ENCODE measurements at regions not wholly inside any gene's neighbourhood (a gene's known extent, or its start where the extent isn't known, plus 50 kb on each side); places are given as distances from the start of the nearest gene placed in this dataset.
"Not testable (repeated sequence)": the region's sequence is repeated elsewhere in the genome, so short reads cannot be mapped to it uniquely, and the experiment has no call there.

GRCh38 chr2:23023722-23024121, 361.3 kb upstream of the KLHL29 start:
- no peak for DNase-seq

- DNase-seq = no peak
These were observed 358.3 kb upstream of the KLHL29 start for GRCh38 chr2:23026671-23027070.

- no peak for DNase-seq
These were observed 357.6 kb upstream of the KLHL29 start for GRCh38 chr2:23027396-23027795.

- no peak for DNase-seq
These were observed 356.9 kb upstream of the KLHL29 start for GRCh38 chr2:23028106-23028505.

GRCh38 chr2:23029111-23029510, 355.9 kb upstream of the KLHL29 start:
- no peak for DNase-seq

GRCh38 chr2:23029951-23030350, 355.0 kb upstream of the KLHL29 start:
- DNase-seq = no peak

- DNase-seq = no peak
These were observed 350.0 kb upstream of the KLHL29 start for GRCh38 chr2:23034996-23035395.

- no peak for DNase-seq
These were observed 348.4 kb upstream of the KLHL29 start for GRCh38 chr2:23036629-23037028.

- DNase-seq = no peak
These were observed 347.4 kb upstream of the KLHL29 start for GRCh38 chr2:23037596-23037995.

- DNase-seq = no peak
These were observed 343.5 kb upstream of the KLHL29 start for GRCh38 chr2:23041443-23041842.

GRCh38 chr2:23042216-23042906, 342.6 kb upstream of the KLHL29 start:
- DNase-seq = no peak

GRCh38 chr2:23050388-23050787, 334.6 kb upstream of the KLHL29 start:
- no peak for DNase-seq

- no peak for DNase-seq
These were observed 331.4 kb upstream of the KLHL29 start for GRCh38 chr2:23053601-23054000.

GRCh38 chr2:23055251-23055650, 329.7 kb upstream of the KLHL29 start:
- DNase-seq = no peak

GRCh38 chr2:23056846-23057245, 328.1 kb upstream of the KLHL29 start:
- not testable (repeated sequence) for DNase-seq

GRCh38 chr2:23058435-23058834, 326.5 kb upstream of the KLHL29 start:
- no peak for DNase-seq

GRCh38 chr2:23065210-23065609, 319.8 kb upstream of the KLHL29 start:
- no peak for DNase-seq

GRCh38 chr2:23065936-23066335, 319.0 kb upstream of the KLHL29 start:
- no peak for DNase-seq

GRCh38 chr2:23066686-23067085, 318.3 kb upstream of the KLHL29 start:
- DNase-seq = no peak

- DNase-seq = no peak
These were observed 315.8 kb upstream of the KLHL29 start for GRCh38 chr2:23069156-23069555.

GRCh38 chr2:23069923-23070322, 315.1 kb upstream of the KLHL29 start:
- DNase-seq = no peak

- no peak for DNase-seq
These were observed 311.9 kb upstream of the KLHL29 start for GRCh38 chr2:23073056-23073455.

GRCh38 chr2:23073671-23074070, 311.3 kb upstream of the KLHL29 start:
- no peak for DNase-seq

- no peak for DNase-seq
These were observed 307.4 kb upstream of the KLHL29 start for GRCh38 chr2:23077596-23077995.

GRCh38 chr2:23078784-23079434, 306.1 kb upstream of the KLHL29 start:
- DNase-seq = no peak

All from activated CD4-positive, alpha-beta T cell treated with anti-CD3 and anti-CD28 coated beads, Interleukin-10, Interleukin-2, amounts not matched to agents 100 ng/mL and 50 ng/mL, durations not matched to agents 16 hours and 8 hours (primary cell).